BLaER1 (cell line): ENCODE measurements at regions not wholly inside any gene's neighbourhood (a gene's known extent, or its start where the extent isn't known, plus 50 kb on each side); places are given as distances from the start of the nearest gene placed in this dataset.
"Not testable (repeated sequence)": the region's sequence is repeated elsewhere in the genome, so short reads cannot be mapped to it uniquely, and the experiment has no call there.

Experiments used
- H3K27ac ChIP-seq: shearing (Covaris generic); formaldehyde crosslinking; 2 replicates; pipeline ENCODE4 v1.8.1; 2022
- H3K27me3 ChIP-seq: shearing (Covaris generic); formaldehyde crosslinking; 2 replicates; pipeline ENCODE4 v1.8.1; 2022
- H3K36me3 ChIP-seq: shearing (Covaris generic); formaldehyde crosslinking; 2 replicates; pipeline ENCODE4 v1.8.1; 2022
- H3K4me1 ChIP-seq: shearing (Covaris generic); formaldehyde crosslinking; 2 replicates; pipeline ENCODE4 v1.8.1; 2022
- H3K4me2 ChIP-seq: shearing (Covaris generic); formaldehyde crosslinking; 2 replicates; pipeline ENCODE4 v1.8.1; 2022
- H3K4me3 ChIP-seq: shearing (Covaris generic); formaldehyde crosslinking; 2 replicates; pipeline ENCODE4 v1.8.1; 2022
- H3K9ac ChIP-seq: shearing (Covaris generic); formaldehyde crosslinking; 2 replicates; pipeline ENCODE4 v1.8.1; 2022
- H3K9me3 ChIP-seq: shearing (Covaris generic); formaldehyde crosslinking; 2 replicates; pipeline ENCODE4 v1.8.1; 2022
- H4K20me1 ChIP-seq: shearing (Covaris generic); formaldehyde crosslinking; 2 replicates; pipeline ENCODE4 v1.8.1; 2022
- Cebpa-rat ChIP-seq: shearing (Covaris generic); IDR thresholded peaks from 2 replicates; pipeline ENCODE4 v1.8.1; 2022

DNA sequence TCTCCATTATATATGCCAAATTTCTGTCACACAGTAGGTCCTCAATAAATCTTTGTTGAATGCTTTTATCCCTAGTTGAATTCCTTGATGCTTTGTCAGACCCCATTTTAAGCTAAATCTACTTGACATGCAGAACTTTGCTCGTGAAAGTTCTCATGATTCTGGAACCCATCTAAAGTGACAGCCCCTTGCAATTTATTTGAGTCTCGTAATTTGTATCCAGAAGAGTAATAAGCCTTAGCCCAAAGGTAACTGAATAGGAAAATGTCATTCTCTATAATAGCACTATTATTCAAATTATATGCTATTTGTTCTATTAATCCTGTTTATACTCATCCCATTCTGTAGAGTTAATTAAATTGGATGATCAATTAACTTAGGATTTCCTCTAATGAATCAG lies 466.6 kb upstream of the OLFM3 start:
- no peaks in the 10 kb centered on the region for H3K36me3 ChIP-seq
- no peaks in the 10 kb centered on the region for H3K9me3 ChIP-seq
- no peak for TF ChIP-seq Cebpa-rat
- no peak overlapping the region for H3K4me2 ChIP-seq
- H3K27ac ChIP-seq = no peak overlapping the region
- no peaks in the 10 kb centered on the region for H3K4me1 ChIP-seq
- H4K20me1 ChIP-seq = no peaks in the 10 kb centered on the region
- no peaks in the 10 kb centered on the region for H3K27me3 ChIP-seq
- H3K9ac ChIP-seq = no peak overlapping the region
- no peak overlapping the region for H3K4me3 ChIP-seq

DNA sequence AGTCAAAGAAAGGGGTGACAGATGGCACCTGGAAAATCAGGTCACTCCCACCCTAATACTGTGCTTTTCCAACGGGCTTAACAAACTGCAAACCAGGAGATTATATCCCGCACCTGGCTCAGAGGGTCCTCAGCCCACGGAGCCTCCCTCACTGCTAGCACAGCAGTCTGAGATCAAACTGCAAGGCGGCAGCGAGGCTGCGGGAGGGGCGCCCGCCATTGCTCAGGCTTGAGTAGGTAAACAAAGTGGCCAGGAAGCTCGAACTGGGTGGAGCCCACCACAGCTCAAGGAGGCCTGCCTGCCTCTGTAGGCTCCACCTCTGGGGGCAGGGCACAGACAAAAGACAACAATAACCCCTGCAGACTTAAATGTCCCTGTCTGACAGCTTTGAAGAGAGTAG lies 445.6 kb upstream of the OLFM3 start:
- H3K4me3 ChIP-seq, H3K27me3 ChIP-seq: not testable (repeated sequence)

DNA sequence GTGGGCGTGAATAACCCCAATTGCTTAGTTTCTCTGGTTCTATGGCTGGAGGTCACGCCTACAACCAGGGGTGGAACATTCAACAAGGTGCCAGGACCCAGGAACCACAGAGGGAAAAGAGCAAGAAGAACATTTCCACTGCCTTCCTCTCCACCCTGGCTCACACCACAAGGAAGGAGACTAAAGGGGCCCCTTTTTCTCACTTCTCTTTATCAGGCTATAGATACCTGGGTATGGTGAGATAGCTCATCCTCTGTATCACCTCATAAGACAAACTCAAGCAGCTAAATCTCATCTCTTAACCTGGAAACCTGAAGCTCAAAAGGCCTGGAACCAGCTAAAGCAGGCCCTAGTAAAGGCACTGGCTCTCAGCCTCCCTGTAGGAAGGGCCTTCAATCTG lies 438.8 kb upstream of the OLFM3 start:
- Histone ChIP-seq H3K4me3 (no peak overlapping the region), H3K27ac (no peak overlapping the region), H4K20me1 (no peaks in the 10 kb centered on the region), H3K4me2 (no peak overlapping the region), H3K36me3 (no peaks in the 10 kb centered on the region), H3K4me1 (no peaks in the 10 kb centered on the region), H3K27me3 (no peaks in the 10 kb centered on the region), H3K9me3 (peaks cover 11% of the 10 kb centered on the region; the same call in 1 of the 2 replicates), H3K9ac (no peak overlapping the region)
- no peak for TF ChIP-seq Cebpa-rat

More for the DNA sequence above, 445.6 kb upstream of the OLFM3 start:
- H3K27ac ChIP-seq, H4K20me1 ChIP-seq, H3K36me3 ChIP-seq, H3K4me2 ChIP-seq, H3K4me1 ChIP-seq, H3K9ac ChIP-seq: not testable (repeated sequence)
- H3K9me3 ChIP-seq = peaks cover 17% of the 10 kb centered on the region; the same call in 1 of the 2 replicates

DNA sequence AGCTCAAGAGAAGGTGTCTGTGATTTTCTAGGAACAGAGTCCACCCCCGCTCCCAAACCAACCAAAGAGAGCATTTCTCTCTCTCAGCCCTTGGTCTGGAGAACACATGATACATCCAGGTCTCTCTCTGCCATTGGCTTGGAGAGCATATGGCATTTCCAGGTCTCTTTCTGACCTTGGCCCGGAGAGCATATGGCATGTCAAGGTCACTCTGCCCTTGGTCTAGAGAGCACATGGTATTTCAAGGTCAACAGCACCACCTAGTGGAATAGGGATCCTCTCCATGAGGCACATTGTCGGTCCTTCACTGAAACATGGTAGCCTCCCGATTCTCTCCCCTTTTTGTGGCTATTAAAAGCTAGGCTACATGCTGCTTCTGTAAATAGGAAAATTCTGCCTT lies 437.7 kb upstream of the OLFM3 start:
- no peak overlapping the region for H3K9ac ChIP-seq
- no peak for TF ChIP-seq Cebpa-rat

DNA sequence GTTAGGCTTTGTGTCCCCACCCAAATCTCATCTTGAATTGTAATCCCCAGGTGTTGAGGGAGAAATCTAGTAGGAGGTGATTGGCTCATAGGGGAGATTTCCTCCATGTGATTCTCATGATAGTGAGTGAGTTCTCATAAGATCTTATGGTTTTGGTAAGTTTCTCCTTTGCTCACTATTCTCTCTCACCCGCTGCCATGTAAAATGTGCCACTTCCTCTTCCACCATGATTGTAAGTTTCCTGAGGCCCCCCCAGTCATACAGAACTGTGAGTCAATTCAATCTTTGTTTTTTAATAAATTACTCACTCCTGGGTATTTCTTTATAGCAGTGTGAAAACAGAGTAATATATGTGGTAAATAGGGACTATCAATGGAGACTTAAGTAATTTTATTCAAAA lies 434.5 kb upstream of the OLFM3 start:
- Histone ChIP-seq H3K9ac (no peak overlapping the region), H3K4me1 (no peaks in the 10 kb centered on the region), H4K20me1 (no peaks in the 10 kb centered on the region), H3K27ac (no peak overlapping the region), H3K4me2 (no peak overlapping the region), H3K9me3 (peaks cover 6% of the 10 kb centered on the region; the same call in 1 of the 2 replicates), H3K4me3 (no peak overlapping the region), H3K36me3 (no peaks in the 10 kb centered on the region), H3K27me3 (no peaks in the 10 kb centered on the region)
- no peak for TF ChIP-seq Cebpa-rat

More for the DNA sequence above, 437.7 kb upstream of the OLFM3 start:
- Histone ChIP-seq H3K27ac (no peak overlapping the region), H3K4me1 (no peaks in the 10 kb centered on the region), H3K4me3 (no peak overlapping the region), H3K36me3 (no peaks in the 10 kb centered on the region), H3K4me2 (no peak overlapping the region), H3K27me3 (no peaks in the 10 kb centered on the region), H3K9me3 (peaks cover 11% of the 10 kb centered on the region; the same call in 1 of the 2 replicates), H4K20me1 (no peaks in the 10 kb centered on the region)

DNA sequence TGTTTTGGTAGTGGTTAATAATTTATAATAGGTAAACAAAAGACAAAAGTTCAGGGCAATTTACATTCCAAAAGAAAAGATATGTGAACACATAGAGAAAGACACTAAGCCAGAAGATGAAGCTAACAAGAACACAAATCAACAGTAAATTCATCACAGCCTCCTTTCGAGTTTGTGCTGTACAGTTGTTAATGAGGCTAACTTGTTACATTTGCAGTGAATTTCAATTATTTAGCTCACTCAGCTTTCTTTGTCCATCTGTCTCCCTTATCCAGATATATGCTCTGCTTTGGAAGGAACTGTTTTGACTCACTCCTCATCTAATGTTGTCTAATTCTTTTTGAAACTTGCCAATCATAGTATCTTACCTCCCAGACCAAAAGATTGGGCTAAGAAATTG lies 423.3 kb upstream of the OLFM3 start:
- Histone ChIP-seq H3K9ac (no peak overlapping the region), H3K36me3 (no peaks in the 10 kb centered on the region), H3K27ac (no peak overlapping the region), H3K4me1 (no peaks in the 10 kb centered on the region), H3K27me3 (no peaks in the 10 kb centered on the region), H3K9me3 (no peaks in the 10 kb centered on the region), H3K4me3 (no peak overlapping the region), H4K20me1 (no peaks in the 10 kb centered on the region), H3K4me2 (no peak overlapping the region)
- TF ChIP-seq Cebpa-rat = no peak
